Neural progenitor cell (in vitro differentiated cells): ENCODE measurements at regions not wholly inside any gene's neighbourhood (a gene's known extent, or its start where the extent isn't known, plus 50 kb on each side); places are given as distances from the start of the nearest gene placed in this dataset.

Experiments used
- DNase-seq: peaks from one replicate; pipeline ENCODE4 v3.0.0-alpha.2; 2016; ENCODE audit warnings: low spot score
- H2AFZ ChIP-seq: fragments of 200-600 bp; sonication (generic); replicated peaks from 2 replicates; pipeline ENCODE4 v1.6.1; 2016; ENCODE audit warnings: antibody characterized with exemption
- H3F3A ChIP-seq: fragments of 200-600 bp; sonication (generic); 2 replicates; pipeline ENCODE4 v1.6.1; 2016; ENCODE audit warnings: antibody characterized with exemption, low read depth
- H3K27ac ChIP-seq: fragments of 200-600 bp; sonication (generic); 2 replicates; pipeline ENCODE4 v1.5.1; 2016; ENCODE audit warnings: mild to moderate bottlenecking
- H3K27me3 ChIP-seq: fragments of 200-600 bp; sonication (generic); 2 replicates; pipeline ENCODE4 v1.6.1; 2016; ENCODE audit warnings: mild to moderate bottlenecking, moderate library complexity
- H3K36me3 ChIP-seq: fragments of 200-600 bp; sonication (generic); 2 replicates; pipeline ENCODE4 v1.5.1; 2016
- H3K4me1 ChIP-seq: fragments of 200-600 bp; sonication (generic); 2 replicates; pipeline ENCODE4 v1.6.1; 2016; ENCODE audit warnings: mixed run types
- H3K4me2 ChIP-seq: fragments of 200-600 bp; sonication (generic); 2 replicates; pipeline ENCODE4 v1.6.1; 2016
- H3K4me3 ChIP-seq: fragments of 200-600 bp; sonication (generic); 2 replicates; pipeline ENCODE4 v1.5.1; 2016
- H3K79me2 ChIP-seq: fragments of 200-600 bp; sonication (generic); 2 replicates; pipeline ENCODE4 v1.6.1; 2016; ENCODE audit warnings: low read depth
- H3K9ac ChIP-seq: fragments of 200-600 bp; sonication (generic); 2 replicates; pipeline ENCODE4 v1.6.1; 2016
- H3K9me3 ChIP-seq: fragments of 200-600 bp; sonication (generic); 2 replicates; pipeline ENCODE4 v1.5.1; 2016; ENCODE audit warnings: low read depth
- H4K20me1 ChIP-seq: fragments of 200-600 bp; sonication (generic); 2 replicates; pipeline ENCODE4 v1.6.1; 2016; ENCODE audit warnings: low read depth
- H3K27ac Mint-ChIP-seq: 3 replicates; pipeline ENCODE4 v1.8.0; 2021; ENCODE audit warnings: mixed read lengths
- H3K27me3 Mint-ChIP-seq: 2 replicates; pipeline ENCODE4 v1.8.0; 2022; ENCODE audit warnings: low read depth, mild to moderate bottlenecking, inconsistent platforms, moderate library complexity, mixed read lengths; ENCODE audit not compliant: insufficient read depth
- H3K36me3 Mint-ChIP-seq: 3 replicates; pipeline ENCODE4 v1.8.0; 2021; ENCODE audit warnings: mixed read lengths
- H3K4me1 Mint-ChIP-seq: 3 replicates; pipeline ENCODE4 v1.8.0; 2021; ENCODE audit warnings: mixed read lengths
- H3K4me3 Mint-ChIP-seq: 3 replicates; pipeline ENCODE4 v1.8.0; 2021; ENCODE audit warnings: mild to moderate bottlenecking, moderate library complexity, mixed read lengths
- H3K9me3 Mint-ChIP-seq: 3 replicates; pipeline ENCODE4 v1.8.0; 2020; ENCODE audit warnings: mixed read lengths
- CTCF ChIP-seq: fragments of 200-600 bp; sonication (generic); IDR thresholded peaks from 2 replicates; pipeline ENCODE4 v1.5.1; 2017; ENCODE audit warnings: antibody characterized with exemption, mild to moderate bottlenecking
- EZH2 ChIP-seq: fragments of 200-600 bp; sonication (generic); IDR thresholded peaks from 2 replicates; pipeline ENCODE4 v1.6.1; 2017; ENCODE audit warnings: antibody characterized with exemption, mild to moderate bottlenecking, moderate library complexity
- EZH2phosphoT487 ChIP-seq: fragments of 200-600 bp; sonication (generic); IDR thresholded peaks from 2 replicates; pipeline ENCODE4 v1.6.1; 2017; ENCODE audit warnings: antibody characterized with exemption

GRCh38 chr11:120001178-120002090 is 136.5 kb downstream of the TRIM29 start:
- H4K20me1 ChIP-seq, result peaks cover 8% of the 10 kb centered on the region
- no peaks in the 10 kb centered on the region for H3K9me3 ChIP-seq
- H3F3A ChIP-seq, result peaks cover 38% of the 10 kb centered on the region
- no peaks in the 10 kb centered on the region for H3K36me3 ChIP-seq
- Mint-ChIP-seq H3K9me3 (no peaks in the 10 kb centered on the region), H3K27ac (peak overlapping the region; percentile 1), H3K4me3 (no peak overlapping the region), H3K36me3 (no peaks in the 10 kb centered on the region), H3K4me1 (peaks cover 21% of the 10 kb centered on the region), H3K27me3 (peaks cover 4% of the 10 kb centered on the region)
- H3K4me1 ChIP-seq, result peaks cover 22% of the 10 kb centered on the region
- peak; percentile 66 for DNase-seq
- no peaks in the 10 kb centered on the region for H3K79me2 ChIP-seq
- H3K9ac ChIP-seq, result no peak overlapping the region
- no peak overlapping the region for H2AFZ ChIP-seq
- H3K27ac ChIP-seq, result no peak overlapping the region
- H3K4me2 ChIP-seq, result peak overlapping the region; percentile 57
- H3K4me3 ChIP-seq, result no peak overlapping the region
- H3K27me3 ChIP-seq, result no peaks in the 10 kb centered on the region
- TF ChIP-seq EZH2, result no peak
- TF ChIP-seq EZH2phosphoT487, result no peak
- no peak for TF ChIP-seq CTCF

GRCh38 chr11:119999220-119999619 is 138.7 kb downstream of the TRIM29 start:
- Histone ChIP-seq H3K27me3 (no peaks in the 10 kb centered on the region), H2AFZ (no peak overlapping the region), H3K4me3 (no peak overlapping the region), H3K4me2 (no peak overlapping the region), H3K9me3 (no peaks in the 10 kb centered on the region), H3K27ac (no peak overlapping the region), H3K36me3 (no peaks in the 10 kb centered on the region), H3K4me1 (peaks cover 32% of the 10 kb centered on the region), H3F3A (peaks cover 38% of the 10 kb centered on the region), H3K79me2 (no peaks in the 10 kb centered on the region), H4K20me1 (peaks cover 8% of the 10 kb centered on the region), H3K9ac (no peak overlapping the region)
- TF ChIP-seq CTCF (peak; percentile 44), EZH2phosphoT487 (no peak), EZH2 (no peak)
- no peaks in the 10 kb centered on the region for H3K36me3 Mint-ChIP-seq
- H3K9me3 Mint-ChIP-seq, result no peaks in the 10 kb centered on the region
- DNase-seq, result peak; percentile 54
- no peak overlapping the region for H3K27ac Mint-ChIP-seq
- peaks cover 24% of the 10 kb centered on the region for H3K4me1 Mint-ChIP-seq
- H3K27me3 Mint-ChIP-seq, result peaks cover 8% of the 10 kb centered on the region
- H3K4me3 Mint-ChIP-seq, result no peak overlapping the region

- H3K27me3 Mint-ChIP-seq, result peaks cover 10% of the 10 kb centered on the region
- DNase-seq, result no peak
- H3K4me2 ChIP-seq, result no peak overlapping the region
- H3K27ac Mint-ChIP-seq, result no peak overlapping the region
- no peaks in the 10 kb centered on the region for H3K27me3 ChIP-seq
- peaks cover 23% of the 10 kb centered on the region for H3K4me1 Mint-ChIP-seq
- no peaks in the 10 kb centered on the region for H3K36me3 ChIP-seq
- H3K9me3 ChIP-seq, result no peaks in the 10 kb centered on the region
- H3K27ac ChIP-seq, result no peak overlapping the region
- peaks cover 24% of the 10 kb centered on the region for H3F3A ChIP-seq
- H3K36me3 Mint-ChIP-seq, result no peaks in the 10 kb centered on the region
- no peak overlapping the region for H2AFZ ChIP-seq
- H3K79me2 ChIP-seq, result no peaks in the 10 kb centered on the region
- H3K9me3 Mint-ChIP-seq, result no peaks in the 10 kb centered on the region
- H3K4me3 Mint-ChIP-seq, result no peak overlapping the region
- H3K4me1 ChIP-seq, result peaks cover 18% of the 10 kb centered on the region
- peaks cover 3% of the 10 kb centered on the region for H4K20me1 ChIP-seq
- no peak overlapping the region for H3K4me3 ChIP-seq
- TF ChIP-seq EZH2 (no peak), EZH2phosphoT487 (no peak), CTCF (no peak)
- H3K9ac ChIP-seq, result no peak overlapping the region
Measured at GRCh38 chr11:119996556-119996955, 141.4 kb downstream of the TRIM29 start.
